ENCODE measurements at regions not wholly inside any gene's neighbourhood (a gene's known extent, or its start where the extent isn't known, plus 50 kb on each side); places are given as distances from the start of the nearest gene placed in this dataset.

GRCh38 chr4:24260923-24261564 is 323.3 kb downstream of the DHX15 start:
- H3K4me1 ChIP-seq, result peaks cover 30% of the 10 kb centered on the region
- peak overlapping the region; percentile 6 for H3K27ac ChIP-seq
- WGBS, 3 donors, result 52 to 68% (median 54%) methylated on average over 5 of the region's 5 CpGs
- no peak for TF ChIP-seq CTCF (IDR thresholded peaks at IDR 0.05)
- DNase-seq (no peak), ATAC-seq (peak; percentile 53 to 86 (median 70))
- peak overlapping the region; percentile 2 for H3K4me3 ChIP-seq
- intact Hi-C loops (cut with DNase I), result no loop called here
- H3K27me3 ChIP-seq (ENCODE audit: insufficient read depth in 3 of 3, low read length in 2 of 3), result no peaks in the 10 kb centered on the region
- no peaks in the 10 kb centered on the region for H3K36me3 ChIP-seq (ENCODE audit: insufficient read depth in 1 of 2, low read depth in 1 of 2)
- no peaks in the 10 kb centered on the region for H3K9me3 ChIP-seq

GRCh38 chr4:24260133-24260715 is 324.1 kb downstream of the DHX15 start:
- Histone ChIP-seq H3K27ac (peak overlapping the region; percentile 23), H3K9me3 (no peaks in the 10 kb centered on the region), H3K27me3 (ENCODE audit: insufficient read depth in 3 of 3, low read length in 2 of 3) (no peaks in the 10 kb centered on the region), H3K4me3 (no peak overlapping the region), H3K4me1 (peaks cover 30% of the 10 kb centered on the region), H3K36me3 (ENCODE audit: insufficient read depth in 1 of 2, low read depth in 1 of 2) (no peaks in the 10 kb centered on the region)
- DNase-seq, result no peak
- intact Hi-C loops (cut with DNase I), result no loop called here
- WGBS, 3 donors, result 54 to 76% (median 59%) methylated on average over 8 of the region's 8 CpGs
- no peak for ATAC-seq
- TF ChIP-seq CTCF (IDR thresholded peaks at IDR 0.05), result no peak

GRCh38 chr4:24256547-24256946 is 327.8 kb downstream of the DHX15 start:
- WGBS, 3 donors, result 39 to 59% (median 45%) methylated on average over 5 of the region's 5 CpGs
- no peak for DNase-seq
- peaks cover 19% of the 10 kb centered on the region for H3K4me1 ChIP-seq
- intact Hi-C loops (cut with DNase I), result no loop called here
- H3K27me3 ChIP-seq (ENCODE audit: insufficient read depth in 3 of 3, low read length in 2 of 3), result no peaks in the 10 kb centered on the region
- no peak for TF ChIP-seq CTCF (IDR thresholded peaks at IDR 0.05)
- H3K27ac ChIP-seq, result peak overlapping the region; percentile 27
- H3K36me3 ChIP-seq (ENCODE audit: insufficient read depth in 1 of 2, low read depth in 1 of 2), result no peaks in the 10 kb centered on the region
- peak overlapping the region; percentile 41 for H3K4me3 ChIP-seq
- no peak for ATAC-seq
- no peaks in the 10 kb centered on the region for H3K9me3 ChIP-seq

GRCh38 chr4:24256066-24256465 is 328.3 kb downstream of the DHX15 start:
- Histone ChIP-seq H3K9me3 (no peaks in the 10 kb centered on the region), H3K4me3 (peak overlapping the region; percentile 41), H3K27me3 (ENCODE audit: insufficient read depth in 3 of 3, low read length in 2 of 3) (no peaks in the 10 kb centered on the region), H3K27ac (peak overlapping the region; percentile 27), H3K4me1 (peaks cover 14% of the 10 kb centered on the region), H3K36me3 (ENCODE audit: insufficient read depth in 1 of 2, low read depth in 1 of 2) (no peaks in the 10 kb centered on the region)
- 27 to 37% (median 33%) methylated on average over 4 of the region's 4 CpGs for WGBS, 3 donors
- no peak for TF ChIP-seq CTCF (IDR thresholded peaks at IDR 0.05)
- no peak for DNase-seq
- ATAC-seq, result peak in 1 of 4 donors; percentile 33
- intact Hi-C loops (cut with DNase I), result no loop called here
